Loucy (cell line): ENCODE measurements at regions not wholly inside any gene's neighbourhood (a gene's known extent, or its start where the extent isn't known, plus 50 kb on each side); places are given as distances from the start of the nearest gene placed in this dataset.

ENCODE experiments used
- H2AFZ ChIP-seq: fragments of 200-600 bp; sonication (generic); 2 replicates; pipeline ENCODE4 v1.6.0; 2016; ENCODE audit warnings: antibody characterized with exemption, mild to moderate bottlenecking, low read length, moderate library complexity
- H3F3A ChIP-seq: fragments of 200-600 bp; 2 replicates; pipeline ENCODE4 v1.6.0; 2016; ENCODE audit warnings: antibody characterized with exemption, low read depth, mild to moderate bottlenecking
- H3K27me3 ChIP-seq: fragments of 200-600 bp; sonication (generic); 2 replicates; pipeline ENCODE4 v1.6.1; 2014; ENCODE audit warnings: low read length, mild to moderate bottlenecking; ENCODE audit not compliant: insufficient read depth, poor library complexity, severe bottlenecking
- H3K36me3 ChIP-seq: fragments of 200-600 bp; sonication (generic); 2 replicates; pipeline ENCODE4 v1.6.1; 2016; ENCODE audit warnings: low read length; ENCODE audit not compliant: insufficient read depth
- H3K4me1 ChIP-seq: fragments of 200-600 bp; sonication (generic); 2 replicates; pipeline ENCODE4 v1.5.1; 2014; ENCODE audit warnings: low read length, mild to moderate bottlenecking; ENCODE audit not compliant: insufficient read depth, poor library complexity, severe bottlenecking
- H3K4me2 ChIP-seq: fragments of 200-600 bp; sonication (generic); 2 replicates; pipeline ENCODE4 v1.6.0; 2014; ENCODE audit warnings: antibody characterized with exemption, low read length, low read depth, mild to moderate bottlenecking; ENCODE audit not compliant: poor library complexity, severe bottlenecking
- H3K4me3 ChIP-seq: fragments of 200-600 bp; sonication (generic); 2 replicates; pipeline ENCODE4 v1.5.1; 2014; ENCODE audit warnings: low read length, mild to moderate bottlenecking, mixed read lengths; ENCODE audit not compliant: poor library complexity, severe bottlenecking
- H3K79me2 ChIP-seq: fragments of 200-600 bp; sonication (generic); 2 replicates; pipeline ENCODE4 v1.6.1; 2014; ENCODE audit warnings: low read length; ENCODE audit not compliant: insufficient read depth
- H3K9ac ChIP-seq: fragments of 200-600 bp; sonication (generic); 2 replicates; pipeline ENCODE4 v1.6.0; 2014; ENCODE audit warnings: mild to moderate bottlenecking, low read depth, low read length, moderate library complexity; ENCODE audit not compliant: poor library complexity, severe bottlenecking
- H3K9me2 ChIP-seq: fragments of 200-600 bp; sonication (generic); replicated peaks from 2 replicates; pipeline ENCODE4 v1.6.1; 2016; ENCODE audit warnings: low read depth, low read length, mixed read lengths
- H3K9me3 ChIP-seq: fragments of 200-600 bp; sonication (generic); 2 replicates; pipeline ENCODE4 v1.6.1; 2014; ENCODE audit warnings: mild to moderate bottlenecking, antibody characterized with exemption, low read length, low read depth; ENCODE audit not compliant: insufficient read depth
- H4K20me1 ChIP-seq: fragments of 200-600 bp; sonication (generic); 2 replicates; pipeline ENCODE4 v1.6.0; 2014; ENCODE audit warnings: antibody characterized with exemption, low read length, mild to moderate bottlenecking; ENCODE audit not compliant: insufficient read depth, poor library complexity, severe bottlenecking
- CTCF ChIP-seq: fragments of 200-600 bp; sonication (generic); conservative IDR thresholded peaks from 2 replicates; pipeline ENCODE4 v1.5.1; 2014; ENCODE audit warnings: mild to moderate bottlenecking, antibody characterized with exemption, low read length
- EZH2phosphoT487 ChIP-seq: fragments of 200-600 bp; IDR thresholded peaks from 2 replicates; pipeline ENCODE4 v1.6.1; 2018; ENCODE audit warnings: antibody characterized with exemption, mild to moderate bottlenecking, moderate library complexity, borderline replicate concordance

- Histone ChIP-seq H3K9me2 (no peaks in the 10 kb centered on the region), H3K9me3 (no peaks in the 10 kb centered on the region), H3F3A (no peaks in the 10 kb centered on the region), H2AFZ (no peak overlapping the region), H3K36me3 (no peaks in the 10 kb centered on the region), H4K20me1 (no peaks in the 10 kb centered on the region), H3K9ac (no peak overlapping the region), H3K4me3 (no peak overlapping the region), H3K79me2 (no peaks in the 10 kb centered on the region), H3K4me1 (no peaks in the 10 kb centered on the region), H3K4me2 (no peak overlapping the region), H3K27me3 (no peaks in the 10 kb centered on the region)
- no peak for TF ChIP-seq CTCF
- no peak for TF ChIP-seq EZH2phosphoT487
Measured at GRCh38 chr5:104785097-104785496, 1222.5 kb upstream of the NUDT12 start.

- no peaks in the 10 kb centered on the region for H3K36me3 ChIP-seq
- H3K4me1 ChIP-seq = no peaks in the 10 kb centered on the region
- H3K4me2 ChIP-seq = no peak overlapping the region
- no peak overlapping the region for H3K4me3 ChIP-seq
- TF ChIP-seq EZH2phosphoT487 (no peak), CTCF (no peak)
- H3K79me2 ChIP-seq = no peaks in the 10 kb centered on the region
- H3F3A ChIP-seq = no peaks in the 10 kb centered on the region
- no peak overlapping the region for H2AFZ ChIP-seq
- H3K27me3 ChIP-seq = no peaks in the 10 kb centered on the region
- no peak overlapping the region for H3K9ac ChIP-seq
- H3K9me2 ChIP-seq = no peaks in the 10 kb centered on the region
- no peaks in the 10 kb centered on the region for H3K9me3 ChIP-seq
- H4K20me1 ChIP-seq = no peaks in the 10 kb centered on the region
Measured at GRCh38 chr5:104774372-104774771, 1211.8 kb upstream of the NUDT12 start.

GRCh38 chr5:104764197-104764596 is 1201.6 kb upstream of the NUDT12 start:
- H3K79me2 ChIP-seq = no peaks in the 10 kb centered on the region
- no peaks in the 10 kb centered on the region for H3K27me3 ChIP-seq
- H4K20me1 ChIP-seq = no peaks in the 10 kb centered on the region
- no peaks in the 10 kb centered on the region for H3K9me2 ChIP-seq
- TF ChIP-seq EZH2phosphoT487 = no peak
- TF ChIP-seq CTCF = no peak
- H2AFZ ChIP-seq = no peak overlapping the region
- H3K36me3 ChIP-seq = no peaks in the 10 kb centered on the region
- no peak overlapping the region for H3K4me3 ChIP-seq
- H3K9ac ChIP-seq = no peak overlapping the region
- H3F3A ChIP-seq = no peaks in the 10 kb centered on the region
- no peak overlapping the region for H3K4me2 ChIP-seq
- no peaks in the 10 kb centered on the region for H3K9me3 ChIP-seq
- H3K4me1 ChIP-seq = no peaks in the 10 kb centered on the region
